IPS DF 4.7 (cell line): ENCODE measurements at regions not wholly inside any gene's neighbourhood (a gene's known extent, or its start where the extent isn't known, plus 50 kb on each side); places are given as distances from the start of the nearest gene placed in this dataset.

ENCODE experiments used
- DNase-seq: peaks from one replicate; pipeline ENCODE4 v3.0.0-alpha.2; 2013; ENCODE audit warnings: low spot score; ENCODE audit errors: extremely low read depth

DNA sequence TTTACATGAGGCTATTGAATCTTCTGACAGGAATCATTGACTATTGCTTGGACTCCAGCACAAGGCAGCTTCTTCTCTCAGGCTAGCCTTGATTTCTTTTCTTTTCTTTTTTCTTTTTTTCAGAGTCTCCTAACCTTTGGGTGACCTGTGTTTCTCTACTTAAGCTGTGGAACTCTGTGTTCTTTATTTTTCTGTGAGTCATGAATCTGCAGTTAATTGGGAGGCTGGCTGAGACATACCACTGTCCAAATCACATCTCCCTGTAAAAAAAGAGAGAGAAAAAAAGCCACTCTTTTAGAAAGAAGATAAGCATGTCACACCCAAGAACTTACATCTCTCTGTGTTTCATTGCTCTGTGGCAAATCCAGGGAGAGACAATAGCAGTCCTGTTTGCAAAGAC lies 681.2 kb upstream of the TSPY4 start:
- DNase-seq: no peak

DNA sequence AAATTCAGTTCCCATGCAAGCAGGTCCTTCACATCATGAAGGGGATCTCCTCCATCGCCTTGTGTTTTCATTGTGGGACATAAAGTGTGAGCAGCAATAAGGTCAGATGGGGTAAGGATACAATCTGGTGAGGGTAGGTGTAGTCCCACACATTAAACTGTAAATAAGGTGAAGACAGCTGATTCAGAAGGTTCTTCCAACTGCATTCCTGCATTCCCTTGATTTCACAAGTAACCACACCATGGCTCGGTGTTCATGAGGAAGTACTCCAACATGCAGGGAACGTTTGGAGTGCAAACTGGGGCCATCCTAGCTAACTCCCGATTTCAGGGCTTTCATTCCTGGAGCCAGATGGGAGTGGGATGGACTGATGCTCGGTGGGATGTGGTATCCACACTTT lies 680.7 kb upstream of the TSPY4 start:
- no peak for DNase-seq

DNA sequence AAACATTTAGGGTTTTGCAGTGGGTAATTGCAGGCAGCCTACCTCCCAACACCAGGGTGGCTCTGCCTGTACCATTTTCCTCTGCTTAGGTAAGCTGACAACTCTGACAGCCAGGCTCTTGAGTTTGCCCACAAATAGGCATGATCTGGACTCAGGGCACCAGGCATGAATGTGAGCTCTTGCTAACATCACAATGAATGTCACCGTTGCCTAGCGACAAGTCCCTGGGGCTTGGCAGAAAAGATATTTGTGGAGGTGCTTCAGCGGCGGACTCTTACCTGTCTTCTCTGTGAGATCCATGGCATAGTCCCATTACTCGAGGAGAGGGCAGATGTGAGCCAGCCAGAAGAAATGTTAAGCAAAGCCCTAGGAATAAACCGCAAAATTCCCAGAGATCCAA lies 677.5 kb upstream of the TSPY4 start:
- no peak for DNase-seq

DNA sequence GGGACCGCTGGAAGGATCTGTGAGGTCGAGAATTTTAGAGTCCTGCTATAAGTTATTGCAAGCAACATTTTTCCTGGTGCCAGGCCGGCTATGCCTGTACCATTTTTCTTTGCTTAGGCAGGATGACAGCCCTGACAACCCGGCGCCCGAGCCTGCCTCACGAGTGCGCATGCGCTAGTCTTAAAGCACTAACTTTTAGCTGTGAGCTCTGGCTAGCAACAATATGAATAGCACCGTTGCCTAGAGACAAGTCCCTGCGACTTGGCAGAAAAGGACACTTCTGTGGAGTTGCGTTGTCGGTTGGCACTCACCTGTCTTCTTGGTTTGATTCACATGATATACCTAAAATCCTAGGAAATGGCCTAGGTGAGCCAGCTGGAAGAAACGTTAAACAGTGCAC lies 663.4 kb upstream of the TSPY4 start:
- no peak for DNase-seq

DNA sequence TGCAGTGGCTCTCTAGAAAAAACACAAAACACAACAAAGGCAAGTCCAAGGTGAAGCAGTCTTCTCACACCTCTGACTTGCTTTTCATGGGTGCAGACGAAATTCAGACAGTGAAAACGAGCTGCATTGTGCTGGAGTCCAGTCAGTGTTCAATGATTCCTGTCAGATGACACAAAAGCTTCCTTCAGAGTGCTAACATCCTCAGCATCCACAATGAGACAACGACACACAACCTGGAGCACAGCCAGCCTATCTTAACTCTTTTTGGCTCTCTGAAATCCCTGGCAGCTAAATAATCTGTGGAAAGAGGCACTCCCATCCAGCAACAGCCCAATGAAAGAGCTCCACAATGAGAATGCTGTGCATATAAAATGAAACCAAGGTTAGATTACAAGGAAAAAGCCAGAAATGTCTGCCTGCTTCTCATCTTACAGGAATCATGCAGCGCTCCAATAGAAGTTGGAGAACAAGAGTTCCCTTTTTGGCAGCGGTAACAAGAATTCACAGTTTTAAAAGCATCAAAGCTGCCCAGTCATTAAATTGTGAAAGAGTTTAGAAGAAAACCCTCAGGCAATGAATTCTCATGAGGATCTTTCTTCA lies 659.8 kb upstream of the TSPY4 start:
- DNase-seq: no peak

DNA sequence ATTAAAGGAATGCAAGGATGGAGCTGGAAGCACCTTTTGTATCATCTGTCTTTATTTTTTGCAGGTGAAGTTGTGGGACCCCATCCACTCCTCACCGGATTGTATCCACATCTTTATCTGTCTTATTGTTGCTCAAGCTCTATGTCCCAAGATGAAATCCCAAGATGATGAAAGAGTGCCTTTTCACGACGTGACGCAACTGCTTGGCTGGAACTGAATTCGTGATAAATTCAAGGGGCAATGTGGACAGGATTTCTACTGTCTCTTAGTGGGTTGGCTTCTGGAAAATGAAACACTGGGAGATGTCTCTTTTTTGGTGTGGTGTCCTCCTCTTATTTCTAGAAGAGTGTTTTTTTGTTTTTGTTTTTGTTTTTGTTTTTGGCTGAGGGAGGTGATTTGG lies 650.1 kb upstream of the TSPY4 start:
- DNase-seq: no peak

DNA sequence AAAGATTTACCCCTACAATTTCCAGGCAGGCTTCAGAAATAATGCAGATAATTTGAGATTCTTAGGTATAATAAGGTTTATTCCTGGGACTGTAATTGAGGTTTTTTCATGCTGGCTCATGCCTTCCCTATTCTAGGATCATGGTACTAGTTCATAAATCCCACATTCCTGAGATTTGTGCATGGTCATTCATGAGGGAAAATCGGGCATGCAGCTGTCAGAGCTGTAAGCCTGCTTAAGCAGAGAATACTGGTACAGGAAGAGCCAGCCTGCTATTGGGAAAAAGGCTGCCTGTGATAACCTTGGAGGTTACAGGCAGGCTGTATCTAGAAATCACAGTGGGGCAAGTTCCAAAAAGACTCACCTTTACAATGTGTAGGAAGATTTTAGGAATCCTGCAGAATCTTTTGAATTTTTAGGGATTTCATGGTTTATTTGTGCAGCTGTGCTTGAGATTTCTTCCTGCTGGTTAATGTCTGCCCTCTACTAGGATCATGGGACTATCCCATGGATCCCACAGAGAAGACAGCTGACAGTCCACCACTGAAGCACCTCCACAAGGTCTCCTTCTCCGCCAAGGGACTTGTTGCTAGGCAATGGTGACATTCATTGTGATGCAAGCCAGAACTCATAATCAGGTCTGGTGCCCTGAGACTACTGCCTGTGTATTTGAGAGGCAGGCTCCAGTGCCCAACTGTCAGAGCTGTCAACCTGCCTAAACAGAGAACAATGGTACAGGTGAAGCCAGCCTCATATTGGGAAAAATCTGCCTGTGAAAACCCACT lies 646.2 kb upstream of the TSPY4 start:
- no peak for DNase-seq

DNA sequence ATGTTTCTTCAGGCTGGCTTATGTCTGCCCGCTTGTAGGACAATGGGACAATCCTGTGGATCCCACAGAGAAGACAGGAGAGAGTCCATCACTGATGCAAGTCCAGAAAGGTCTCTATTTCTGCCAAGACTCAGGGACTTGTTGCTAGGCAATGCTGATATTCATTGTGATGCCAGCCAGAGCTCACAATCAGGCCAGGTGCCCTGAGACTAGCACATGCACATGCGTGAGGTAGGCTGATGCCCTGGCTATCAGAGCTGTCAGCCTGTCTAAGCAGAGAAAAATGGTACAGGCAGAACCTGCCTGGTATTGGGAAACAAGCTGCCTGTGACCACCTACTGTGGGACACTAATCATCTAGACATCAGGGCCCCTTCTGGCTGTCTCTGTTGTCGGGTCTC lies 638.7 kb upstream of the TSPY4 start:
- no peak for DNase-seq

DNA sequence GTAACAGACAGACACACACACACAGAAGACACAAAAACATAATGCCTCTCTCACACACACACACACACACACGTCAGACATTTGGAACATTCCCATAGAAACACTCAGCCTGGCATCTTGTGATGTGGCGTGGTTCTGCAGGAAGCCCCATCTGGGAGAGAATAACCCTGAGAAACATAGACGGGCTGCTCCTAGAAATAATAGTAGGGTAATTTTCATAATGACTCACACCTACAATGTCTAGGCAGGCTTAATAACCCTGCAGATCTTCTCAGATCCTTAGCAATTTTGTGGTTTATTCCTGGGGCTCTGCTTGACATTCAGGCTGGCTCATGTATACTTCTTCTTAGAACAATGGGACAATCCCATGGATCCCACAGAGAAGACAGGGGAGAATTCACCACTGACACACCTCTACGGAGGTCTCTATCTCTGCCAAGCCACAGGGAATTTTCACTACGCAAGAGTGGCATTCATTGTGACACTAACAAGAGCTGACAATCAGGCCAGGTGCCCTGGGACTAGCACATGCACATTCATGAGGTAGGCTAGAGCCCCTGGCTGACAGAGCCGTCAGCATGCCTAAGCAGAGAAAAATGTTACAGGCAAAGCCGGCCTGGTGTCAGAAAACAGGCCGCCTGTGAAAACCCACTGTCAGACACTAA lies 631.5 kb upstream of the TSPY4 start:
- DNase-seq: no peak

DNA sequence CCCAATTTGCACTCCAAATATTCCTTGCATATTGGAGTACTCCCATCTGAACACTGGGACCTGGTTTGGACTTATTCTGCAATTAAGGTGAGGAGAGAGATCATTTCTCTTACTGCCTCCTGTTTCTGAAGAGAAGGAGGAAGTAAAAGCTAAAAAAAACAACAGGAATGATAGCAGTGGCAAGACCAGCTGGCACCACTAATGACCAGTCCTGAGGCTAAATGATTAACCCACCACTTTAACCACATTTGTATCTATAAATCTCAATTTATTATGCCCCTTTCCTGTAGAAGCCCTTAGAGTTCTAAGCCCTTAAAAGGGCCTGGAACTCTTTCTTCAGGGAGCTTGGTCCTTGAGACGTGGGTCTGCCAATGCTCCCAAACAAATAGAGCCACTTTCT lies 625.0 kb upstream of the TSPY4 start:
- no peak for DNase-seq

DNA sequence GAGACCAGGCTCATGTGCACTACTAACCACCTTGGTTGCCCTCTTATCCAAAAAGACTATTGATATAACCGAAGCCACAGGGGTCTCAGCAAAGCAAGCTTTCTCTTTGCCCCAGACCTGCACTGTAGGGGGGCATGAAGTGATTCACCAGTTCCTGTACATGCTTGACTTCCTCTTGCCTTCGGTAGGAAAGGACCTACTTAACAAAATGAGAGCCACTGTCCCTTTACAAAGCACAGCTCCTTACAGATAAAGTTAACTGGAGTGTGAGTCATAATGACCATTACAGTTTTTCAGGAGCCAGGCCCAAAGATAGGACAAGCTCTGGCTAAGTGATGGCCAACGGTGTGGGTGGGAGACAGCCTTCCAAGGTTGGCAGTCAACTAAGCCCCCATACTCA lies 622.0 kb upstream of the TSPY4 start:
- no peak for DNase-seq

DNA sequence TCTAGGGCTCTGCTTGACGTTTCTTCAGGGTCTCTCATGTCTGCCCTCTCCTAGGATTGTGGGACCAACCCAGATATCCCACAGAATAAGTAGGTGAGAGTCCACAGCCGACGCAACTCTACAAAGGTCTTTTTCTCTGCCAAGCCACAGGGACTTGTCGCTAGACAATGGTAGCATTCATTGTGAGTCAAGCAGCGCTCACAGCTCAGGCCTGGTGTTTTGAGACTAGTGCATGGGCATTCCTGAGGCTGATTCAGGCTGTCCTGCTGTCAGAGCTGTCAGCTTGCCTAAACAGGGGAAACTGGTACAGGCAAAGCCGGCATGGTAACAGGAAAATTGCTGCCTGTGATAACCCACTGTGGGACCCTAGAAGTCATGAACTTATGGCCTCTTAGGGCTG lies 610.6 kb upstream of the TSPY4 start:
- DNase-seq: no peak

DNA sequence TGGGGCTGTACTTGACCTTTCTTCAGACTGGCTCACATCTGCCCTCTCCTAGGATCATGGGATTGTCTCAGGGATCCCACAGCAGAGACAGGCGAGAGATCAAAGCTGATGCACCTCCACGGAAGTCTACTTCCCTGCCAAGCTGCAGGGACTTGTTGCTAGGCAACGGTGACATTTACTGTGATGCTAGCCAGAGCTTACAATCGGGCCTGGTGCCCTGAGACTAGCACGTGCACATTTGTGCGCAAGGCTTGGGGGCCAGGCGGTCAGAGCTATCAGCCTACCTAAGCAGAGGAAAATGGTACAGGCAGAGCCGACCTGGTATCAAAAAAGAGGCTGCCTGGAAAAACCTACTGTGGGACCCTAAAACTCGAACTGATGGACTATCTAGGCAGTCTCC lies 607.3 kb upstream of the TSPY4 start:
- DNase-seq: no peak

DNA sequence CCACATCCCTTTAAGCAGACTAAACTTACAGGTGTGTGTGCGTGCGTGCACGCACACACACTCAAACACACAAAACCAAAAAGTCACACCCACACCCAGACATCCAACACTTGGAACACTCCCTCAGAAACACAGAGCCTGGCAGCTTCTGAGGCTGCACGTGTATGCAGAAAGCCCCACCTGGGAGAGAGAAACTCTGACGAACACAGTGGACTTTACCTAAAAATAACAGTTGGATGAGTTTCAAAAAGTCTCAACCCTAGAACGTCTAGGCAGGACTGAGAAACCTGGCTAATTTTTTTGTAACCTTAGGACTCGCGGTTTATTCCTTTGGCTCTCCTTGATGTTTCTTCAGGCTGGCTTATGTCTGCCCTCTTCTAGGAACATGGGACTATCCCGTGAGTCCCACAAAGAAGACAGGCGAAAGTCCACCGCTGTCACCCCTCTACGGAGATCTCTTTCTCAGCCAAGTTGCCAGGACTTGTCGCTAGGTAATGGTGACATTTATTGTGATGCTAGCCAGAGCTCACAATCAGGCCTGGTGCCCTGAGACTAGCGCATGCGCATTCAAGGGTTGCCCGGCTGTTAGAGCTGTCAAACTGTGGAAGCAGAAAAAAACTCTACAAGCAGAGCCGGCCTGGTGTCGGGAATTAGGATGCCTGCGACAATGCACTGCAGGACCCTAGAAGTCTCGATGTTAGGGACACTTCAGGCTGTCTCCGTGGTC lies 595.8 kb upstream of the TSPY4 start:
- no peak for DNase-seq

DNA sequence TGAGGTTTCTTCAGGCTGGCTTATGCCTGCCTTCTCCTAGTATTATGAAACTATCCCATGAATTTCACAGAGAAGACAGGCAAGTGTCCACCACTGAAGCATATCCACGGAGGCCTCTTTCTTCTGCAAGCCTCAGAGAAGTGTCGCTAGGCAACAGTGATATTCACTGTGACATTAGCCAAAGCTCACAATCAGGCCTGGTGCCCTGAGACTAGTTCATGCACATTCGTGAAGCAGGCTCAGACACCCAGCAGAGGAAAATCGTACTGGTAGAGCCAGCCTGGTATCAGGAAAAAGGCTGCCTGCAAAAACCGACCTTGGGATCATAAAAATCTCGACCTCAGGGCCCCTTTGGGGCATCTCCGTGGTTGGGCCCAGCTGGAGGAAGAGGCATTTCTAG lies 573.1 kb upstream of the TSPY4 start:
- no peak for DNase-seq

DNA sequence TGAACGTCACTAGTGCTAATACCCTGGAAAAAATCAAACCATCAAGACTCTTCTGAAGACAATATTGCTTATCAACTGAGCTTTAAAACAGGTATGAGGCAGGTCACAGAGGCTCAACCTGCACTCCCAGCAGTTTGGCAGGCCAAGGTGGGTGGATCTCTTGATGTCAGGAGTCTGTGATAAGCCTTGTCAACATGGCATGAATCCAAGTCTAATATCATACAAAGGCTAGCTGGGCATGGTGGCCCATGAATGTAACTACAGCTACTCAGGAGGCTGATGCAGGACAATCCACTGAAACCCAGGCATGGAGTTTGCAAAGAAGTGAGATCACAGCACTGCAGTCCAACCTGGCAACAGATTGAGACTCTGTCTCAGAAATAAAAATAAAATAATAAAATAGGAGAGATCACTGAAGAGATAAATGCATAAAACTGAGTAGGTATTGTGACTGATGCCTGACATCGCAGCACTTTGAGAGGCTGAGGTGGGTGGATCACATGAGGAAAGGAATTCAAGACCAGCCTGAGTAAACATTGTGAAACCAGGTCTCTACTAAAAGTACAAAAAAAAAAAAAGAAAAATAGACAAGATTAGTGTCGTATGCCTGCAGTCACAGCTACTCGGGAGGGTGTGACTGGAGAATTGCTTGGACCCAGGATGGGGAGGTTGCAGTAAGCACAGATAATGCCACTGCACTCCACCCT lies 555.9 kb upstream of the TSPY4 start:
- DNase-seq: no peak

DNA sequence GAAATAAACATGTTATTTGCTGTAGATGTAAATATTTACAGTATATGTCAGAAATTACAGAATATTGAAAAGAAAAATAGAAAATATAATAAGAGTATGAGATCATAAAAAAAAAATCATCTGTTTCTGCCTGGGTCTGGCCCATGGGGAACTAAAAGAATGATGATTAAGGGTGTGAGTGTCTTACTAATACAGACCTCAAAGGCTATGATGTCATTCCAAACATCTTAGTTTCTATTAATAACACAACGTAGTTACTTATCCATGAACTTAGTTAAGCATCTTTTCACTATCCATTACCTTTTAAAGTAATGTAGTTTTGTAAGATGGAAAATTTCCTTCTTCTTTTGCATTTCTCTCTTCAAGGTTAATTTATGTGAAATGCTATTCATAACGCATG lies 542.7 kb upstream of the TSPY4 start:
- no peak for DNase-seq

DNA sequence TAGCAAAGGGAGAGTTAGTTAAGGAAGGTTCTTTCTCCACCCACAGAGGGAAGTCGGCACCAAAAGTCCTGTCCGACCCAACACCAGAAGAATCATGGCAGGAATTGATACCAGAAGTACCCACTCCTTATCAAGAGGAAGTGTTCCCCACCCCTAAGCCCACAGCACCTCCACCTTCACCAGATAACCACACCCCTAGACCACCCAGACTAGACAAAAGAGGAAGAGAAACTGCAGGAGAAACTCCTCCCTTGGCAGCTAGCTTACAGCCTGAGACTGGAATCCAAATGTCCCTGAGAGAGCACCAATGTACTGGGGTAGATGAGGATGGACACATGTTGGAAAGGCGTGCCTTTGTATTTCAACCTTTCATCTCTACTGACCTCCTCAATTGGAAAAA lies 532.9 kb upstream of the TSPY4 start:
- DNase-seq: no peak

DNA sequence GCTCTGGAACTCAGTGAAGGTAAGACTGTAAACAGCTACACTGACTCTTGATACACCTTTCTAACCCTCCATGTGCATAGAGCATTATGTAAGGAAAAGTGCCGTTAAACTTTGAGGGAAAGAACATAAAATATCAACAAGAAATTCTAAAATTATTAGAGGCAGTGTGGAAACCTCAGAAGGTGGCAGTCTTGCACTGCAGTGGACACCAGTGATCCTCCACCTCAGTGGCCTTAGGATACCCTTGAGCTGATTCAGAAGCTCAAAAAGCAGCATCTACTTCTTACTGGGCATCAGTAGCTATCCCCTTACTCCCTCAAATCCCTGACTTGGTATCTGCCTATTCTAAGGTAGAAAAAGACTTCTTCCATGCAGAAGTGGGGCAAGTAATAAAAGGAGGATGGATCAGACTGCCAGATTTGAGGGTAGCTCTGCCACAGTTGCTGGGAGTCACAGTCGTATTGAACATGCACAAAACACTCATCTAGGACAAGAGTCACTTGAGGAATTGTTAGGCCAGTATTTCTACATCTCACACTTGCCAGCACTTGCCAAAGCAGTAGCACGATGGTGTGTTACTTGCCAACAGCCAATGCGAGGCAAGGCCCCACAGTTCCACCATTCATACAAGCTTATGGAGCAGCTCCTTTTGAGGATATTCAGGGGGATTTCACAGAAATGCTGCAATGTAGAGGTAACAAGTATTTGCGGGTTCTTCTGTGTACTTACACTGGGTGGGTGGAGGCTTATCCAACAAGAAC lies 529.4 kb upstream of the TSPY4 start:
- no peak for DNase-seq

DNA sequence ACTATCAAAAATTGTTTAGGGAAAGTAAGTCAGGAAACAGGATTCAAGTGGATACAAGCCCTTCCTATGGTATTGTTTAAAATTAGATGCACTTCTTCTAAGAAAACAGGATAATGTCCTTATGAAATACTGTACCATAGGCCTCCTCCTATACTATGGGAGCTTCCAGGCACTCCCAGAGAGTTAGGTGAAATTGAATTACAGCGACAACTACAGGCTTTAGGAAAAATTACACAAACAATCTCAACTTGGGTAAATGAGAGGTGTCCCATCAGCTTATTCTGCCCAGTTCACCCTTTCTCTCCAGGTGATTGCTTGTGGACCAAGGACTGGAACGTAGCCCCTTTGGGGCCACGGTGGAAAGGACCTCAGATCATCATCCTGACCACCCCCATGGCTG lies 528.7 kb upstream of the TSPY4 start:
- DNase-seq: no peak

DNA sequence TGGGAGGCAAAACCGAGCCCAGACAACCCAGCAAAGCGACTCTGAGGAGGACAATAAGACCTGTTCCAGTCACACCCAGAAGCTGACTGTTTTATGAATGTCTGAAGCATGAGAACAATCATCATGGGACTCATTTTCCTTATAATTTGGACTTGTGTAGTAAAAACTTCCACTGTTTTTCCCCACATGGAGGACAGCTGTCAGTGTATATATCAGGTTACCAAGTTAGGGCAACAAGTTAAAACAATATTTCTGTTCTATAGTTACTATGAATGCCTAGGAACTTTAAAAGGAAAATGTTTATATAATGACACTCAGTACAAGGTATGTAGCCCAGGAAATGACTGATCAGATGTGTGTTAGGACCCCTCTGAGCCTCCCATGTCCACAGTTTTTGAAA lies 528.2 kb upstream of the TSPY4 start:
- DNase-seq: no peak
